Stimulated activated CD8-positive, alpha-beta memory T cell treated with anti-CD3 and anti-CD28 coated beads, Interleukin-12 subunit alpha, Interleukin-12 subunit beta, amount 100 ng/mL, for 1 hour (primary cell): ENCODE measurements at regions not wholly inside any gene's neighbourhood (a gene's known extent, or its start where the extent isn't known, plus 50 kb on each side); places are given as distances from the start of the nearest gene placed in this dataset.
"Not testable (repeated sequence)": the region's sequence is repeated elsewhere in the genome, so short reads cannot be mapped to it uniquely, and the experiment has no call there.

Source experiments
- DNase-seq: peaks from one replicate; pipeline ENCODE4 v3.0.0-alpha.2; 2020; ENCODE audit warnings: low read depth

- DNase-seq = no peak
These were observed 58.1 kb upstream of the TUNAR start for GRCh38 chr14:95818581-95818980.

GRCh38 chr14:95817271-95817670, 59.4 kb upstream of the TUNAR start:
- DNase-seq = no peak

DNA sequence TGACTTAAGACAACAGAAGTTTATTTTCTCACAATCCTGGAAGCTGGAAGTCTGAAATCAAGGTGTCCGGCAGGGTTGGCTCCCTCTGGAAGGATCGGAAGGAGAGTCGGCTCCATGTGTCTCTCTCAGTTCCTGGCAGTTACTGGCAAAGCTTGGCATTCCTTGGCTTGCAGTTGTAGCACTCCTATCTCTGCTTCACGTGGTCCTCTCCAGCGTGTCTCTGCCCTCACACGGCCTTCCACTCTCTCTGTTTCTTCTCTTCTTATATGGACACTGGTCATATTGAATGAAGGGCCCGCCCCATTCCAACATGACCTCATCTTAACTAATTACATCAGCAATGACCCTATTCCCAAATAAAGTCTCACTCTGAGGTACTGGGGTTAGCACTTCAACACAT, 60.1 kb upstream of the TUNAR start:
- no peak for DNase-seq

DNA sequence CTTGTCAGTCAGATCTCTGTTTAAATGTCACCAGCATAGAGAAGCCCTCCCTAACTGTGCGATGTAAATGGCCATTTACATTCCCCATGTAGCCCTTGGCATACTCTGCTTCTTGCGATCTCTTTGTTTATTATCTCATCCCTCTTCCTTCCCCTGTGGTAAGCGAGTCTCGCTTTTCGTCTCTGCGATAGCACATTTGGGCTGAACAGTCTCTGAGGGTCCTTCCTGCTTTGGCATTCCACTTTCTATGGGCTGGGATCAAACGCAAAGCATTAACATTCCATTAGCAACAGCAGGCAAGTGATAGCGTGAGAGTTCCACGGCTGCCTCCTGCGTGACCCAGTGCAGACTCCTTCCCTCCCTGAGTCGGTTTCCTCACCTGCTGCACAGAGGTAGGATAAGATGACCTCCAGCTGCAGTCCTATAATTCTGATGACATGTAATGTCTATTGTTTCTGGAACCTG, 61.4 kb upstream of the TUNAR start:
- DNase-seq = no peak

- no peak for DNase-seq
These were observed 62.0 kb upstream of the TUNAR start for GRCh38 chr14:95814363-95815225.

DNA sequence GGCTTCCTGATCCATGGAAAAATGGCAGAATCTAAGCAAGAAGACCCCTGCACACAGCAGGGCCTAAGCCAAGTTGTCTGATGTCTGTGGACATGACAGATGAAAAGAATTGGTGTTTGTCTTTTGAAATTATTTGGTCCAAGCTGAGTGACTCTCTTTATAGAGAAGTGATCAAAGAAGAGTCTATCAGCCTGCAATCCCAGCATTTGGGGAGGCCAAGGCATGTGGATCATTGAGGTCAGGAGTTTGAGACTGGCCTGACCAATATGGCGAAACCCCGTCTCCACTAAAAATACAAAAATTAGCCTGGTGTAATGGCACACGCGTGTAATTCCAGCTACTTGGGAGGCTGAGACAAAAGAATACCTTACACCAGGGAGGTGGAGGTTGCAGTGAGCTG, 64.8 kb upstream of the TUNAR start:
- DNase-seq = no peak

DNA sequence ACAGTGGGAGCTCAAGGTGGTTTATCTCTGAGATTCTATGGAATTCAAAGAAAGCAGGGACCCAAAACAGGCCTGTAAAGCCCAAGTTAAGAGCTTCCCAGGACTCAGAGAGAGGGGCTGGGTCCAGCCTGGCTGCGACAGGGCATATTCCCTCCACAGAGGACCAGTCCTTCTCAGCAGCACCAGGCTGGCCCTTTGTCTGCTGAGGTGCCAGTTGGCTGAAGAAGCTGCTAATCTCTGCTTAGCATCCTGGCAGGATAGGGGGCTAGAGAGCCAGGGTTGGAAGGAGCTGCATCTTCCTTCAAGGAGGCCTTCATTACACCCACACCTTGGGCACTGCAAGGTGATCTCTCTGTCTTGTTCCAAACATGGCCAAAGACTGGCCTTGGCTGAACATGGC, 68.3 kb upstream of the TUNAR start:
- no peak for DNase-seq

- DNase-seq = no peak
These were observed 79.8 kb upstream of the TUNAR start for GRCh38 chr14:95796788-95797187.

DNA sequence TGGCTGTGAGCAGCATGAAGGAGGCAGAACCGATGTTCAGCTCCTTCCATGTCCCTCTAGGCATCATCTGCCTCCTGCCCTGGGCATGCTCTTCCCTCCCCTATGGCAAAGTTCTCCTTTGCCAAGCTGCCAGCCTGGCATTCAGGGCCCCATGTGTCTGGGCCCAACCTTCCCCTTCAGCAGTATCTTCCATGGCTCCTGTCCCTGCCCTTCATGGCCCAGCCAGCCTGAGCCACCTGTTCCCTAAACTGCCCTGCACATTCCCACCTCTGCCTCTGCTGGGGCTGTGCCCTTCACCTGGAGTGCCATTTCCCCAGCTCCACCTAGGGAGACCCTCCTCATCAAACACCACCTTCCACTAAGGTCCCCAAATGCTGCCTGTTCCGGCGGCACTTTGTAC, 74.0 kb upstream of the TCL1A start:
- no peak for DNase-seq

- DNase-seq = no peak
These were observed 72.6 kb upstream of the TCL1A start for GRCh38 chr14:95786566-95786965.

- no peak for DNase-seq
These were observed 70.2 kb upstream of the TCL1A start for GRCh38 chr14:95784137-95784536.

DNA sequence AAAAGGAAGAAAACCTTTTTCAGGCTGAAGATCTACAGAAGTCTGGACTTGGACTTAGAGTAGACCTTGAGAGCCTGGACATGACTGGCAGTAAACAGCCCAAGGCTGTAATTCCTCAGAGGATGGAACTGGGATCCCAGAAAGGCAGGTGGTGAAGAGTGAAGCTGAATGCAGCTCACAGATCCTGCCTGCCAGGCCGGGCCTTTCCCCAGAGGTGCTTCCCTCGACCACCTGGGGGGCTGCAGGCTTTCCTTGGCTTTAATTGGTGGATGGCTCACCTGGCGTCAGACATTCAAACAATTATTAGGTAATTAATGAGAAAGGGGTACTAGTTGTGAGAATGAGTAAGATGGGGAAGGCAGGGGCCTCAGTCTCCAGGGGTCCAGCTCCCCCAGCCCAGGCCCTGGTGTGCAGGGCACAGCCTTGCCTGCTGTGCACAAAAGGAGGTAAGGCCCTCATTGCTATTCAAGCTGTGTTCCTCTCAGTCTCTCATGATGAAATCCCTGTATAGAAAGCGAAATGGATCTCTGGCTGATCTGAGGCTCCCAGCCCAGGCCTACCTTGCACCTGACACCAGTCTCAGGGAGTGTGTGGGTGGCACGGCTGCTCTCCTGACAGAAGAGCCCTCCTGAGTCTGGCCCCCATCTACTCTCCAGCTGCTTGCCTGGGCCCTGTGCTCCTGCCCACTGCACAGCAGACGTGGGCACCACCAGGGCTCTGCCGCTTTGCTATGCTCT, 63.0 kb upstream of the TCL1A start:
- no peak for DNase-seq

GRCh38 chr14:95774265-95775160, 60.6 kb upstream of the TCL1A start:
- peak; percentile 20 for DNase-seq

DNA sequence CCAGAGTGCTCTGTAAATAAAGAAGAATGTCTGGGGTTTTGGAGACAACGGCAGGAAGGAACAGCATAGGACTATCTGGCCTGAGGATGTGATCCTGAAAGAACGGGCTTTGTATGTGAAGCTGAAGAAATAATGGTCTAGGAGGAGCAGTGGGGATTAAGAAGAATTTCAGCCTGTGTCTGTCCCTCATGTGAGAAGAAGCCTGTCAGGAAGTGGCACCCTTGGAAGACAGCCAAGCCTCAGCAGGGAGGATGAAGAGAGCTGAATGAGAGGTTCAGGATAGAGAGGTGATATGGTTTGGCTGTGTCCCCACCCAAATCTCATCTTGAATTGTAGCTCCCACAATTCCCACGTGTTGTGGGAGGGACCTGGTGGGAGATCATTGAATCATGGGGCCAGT, 56.9 kb upstream of the TCL1A start:
- no peak for DNase-seq

DNA sequence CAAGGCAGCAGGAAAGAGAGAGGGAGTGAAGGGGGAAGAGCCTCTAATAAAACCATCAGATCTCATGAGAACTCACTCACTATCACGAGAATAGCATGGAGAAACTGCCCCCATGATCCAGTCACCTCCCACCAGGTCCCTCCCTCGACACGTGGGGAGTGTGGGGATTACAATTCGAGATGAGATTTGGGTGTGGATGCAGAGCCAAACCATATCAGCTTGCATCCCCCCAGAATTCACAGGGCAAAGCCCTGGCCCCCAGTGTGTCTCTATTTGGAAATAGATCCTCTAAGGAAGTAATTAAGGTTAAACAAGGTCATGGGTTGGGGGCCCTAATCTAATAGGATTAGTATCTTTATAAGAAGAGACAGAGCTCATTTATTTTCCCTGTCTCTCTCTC, 56.1 kb upstream of the TCL1A start:
- no peak for DNase-seq

DNA sequence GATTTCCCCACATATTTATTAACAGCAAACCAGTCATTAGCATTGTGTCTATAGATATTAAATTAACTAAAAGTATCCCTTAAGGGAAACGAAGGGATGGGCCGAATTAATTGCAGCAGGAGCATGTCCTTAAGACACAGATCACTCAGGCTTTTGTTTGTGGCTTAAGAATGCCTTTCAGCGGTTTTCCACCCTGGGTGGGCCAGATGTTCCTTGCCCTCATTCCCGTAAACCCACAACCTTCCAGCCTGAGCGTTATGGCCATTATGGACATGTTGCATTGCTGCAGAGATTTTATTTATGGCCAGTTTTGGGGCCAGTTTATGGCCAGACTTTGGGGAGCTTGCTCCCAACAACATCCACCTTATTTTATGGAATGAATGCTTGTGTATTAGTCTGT, 55.5 kb upstream of the TCL1A start:
- DNase-seq = not testable (repeated sequence)

DNA sequence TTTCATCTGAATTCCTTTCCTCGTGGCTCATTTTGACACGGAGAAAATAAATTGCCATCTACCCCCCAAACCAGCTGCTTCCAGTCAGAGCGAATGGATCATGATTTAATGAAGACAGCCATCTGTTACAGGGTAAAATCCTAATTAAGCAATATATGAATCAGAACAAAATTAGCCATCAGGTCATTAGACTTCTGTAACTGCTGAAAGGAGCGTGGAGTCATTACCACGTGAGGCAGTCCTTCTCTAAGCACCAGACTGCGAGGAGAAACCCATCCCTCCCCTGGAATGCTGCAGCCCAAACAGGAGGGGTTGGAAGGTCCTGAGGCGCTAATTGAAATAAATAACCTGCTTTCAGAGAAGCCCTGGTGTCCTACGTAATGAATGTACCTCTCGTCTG, 51.1 kb upstream of the TCL1A start:
- no peak for DNase-seq

DNA sequence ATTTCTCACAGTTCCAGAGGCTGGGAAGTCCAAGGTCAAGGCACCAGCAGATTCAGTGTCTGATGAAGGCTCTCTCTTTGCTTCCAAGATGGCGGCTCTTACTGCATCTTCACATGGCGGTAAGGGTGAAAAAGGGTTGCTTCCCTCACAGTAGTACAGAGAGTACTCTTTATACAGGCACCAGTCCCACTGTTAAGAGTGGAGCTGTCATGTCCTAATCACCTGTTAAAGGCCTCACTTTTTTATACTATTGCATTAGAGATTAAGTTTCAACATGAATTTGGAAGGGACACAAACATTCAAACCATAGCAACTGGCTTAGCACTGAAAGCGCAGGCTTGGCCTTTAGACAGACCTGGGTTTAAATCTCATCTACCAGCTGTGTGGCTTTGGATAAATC, 50.0 kb upstream of the TCL1A start:
- no peak for DNase-seq
